DND-41 (cell line): ENCODE measurements at regions not wholly inside any gene's neighbourhood (a gene's known extent, or its start where the extent isn't known, plus 50 kb on each side); places are given as distances from the start of the nearest gene placed in this dataset.

Source experiments
- EZH2 ChIP-seq: IDR thresholded peaks from 3 replicates; pipeline ENCODE4 v1.6.1; 2012; ENCODE audit warnings: borderline replicate concordance, low read depth, mild to moderate bottlenecking, moderate library complexity, low read length, inconsistent platforms; ENCODE audit not compliant: severe bottlenecking
- TF ChIP-seq, protein P1 (sequence below): IDR thresholded peaks from 2 replicates; pipeline ENCODE4 v1.5.1; 2012; ENCODE audit warnings: borderline replicate concordance, low read length, moderate library complexity, mild to moderate bottlenecking; ENCODE audit not compliant: poor library complexity, severe bottlenecking; ENCODE audit errors: extremely low read depth

DNA sequence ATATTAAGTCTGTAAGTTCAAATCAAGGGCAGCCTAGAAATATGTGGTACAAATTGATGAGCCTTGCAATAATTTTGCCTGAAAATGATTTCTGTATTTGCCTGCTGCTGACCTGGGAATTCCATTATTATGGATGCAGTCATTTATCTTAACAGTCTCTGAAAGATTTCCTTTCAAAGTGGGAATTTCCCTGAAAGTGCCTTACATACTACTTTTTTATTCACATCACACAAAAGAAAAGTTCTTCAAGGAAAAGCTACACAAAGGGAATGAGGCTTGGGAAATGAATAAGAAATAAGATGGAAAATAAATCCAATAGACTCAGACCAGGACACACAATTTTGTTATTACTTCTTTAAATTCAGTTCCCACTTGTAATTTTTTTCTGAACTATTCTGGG, 537.8 kb upstream of the PTGER4 start:
- TF ChIP-seq, protein P1, sequence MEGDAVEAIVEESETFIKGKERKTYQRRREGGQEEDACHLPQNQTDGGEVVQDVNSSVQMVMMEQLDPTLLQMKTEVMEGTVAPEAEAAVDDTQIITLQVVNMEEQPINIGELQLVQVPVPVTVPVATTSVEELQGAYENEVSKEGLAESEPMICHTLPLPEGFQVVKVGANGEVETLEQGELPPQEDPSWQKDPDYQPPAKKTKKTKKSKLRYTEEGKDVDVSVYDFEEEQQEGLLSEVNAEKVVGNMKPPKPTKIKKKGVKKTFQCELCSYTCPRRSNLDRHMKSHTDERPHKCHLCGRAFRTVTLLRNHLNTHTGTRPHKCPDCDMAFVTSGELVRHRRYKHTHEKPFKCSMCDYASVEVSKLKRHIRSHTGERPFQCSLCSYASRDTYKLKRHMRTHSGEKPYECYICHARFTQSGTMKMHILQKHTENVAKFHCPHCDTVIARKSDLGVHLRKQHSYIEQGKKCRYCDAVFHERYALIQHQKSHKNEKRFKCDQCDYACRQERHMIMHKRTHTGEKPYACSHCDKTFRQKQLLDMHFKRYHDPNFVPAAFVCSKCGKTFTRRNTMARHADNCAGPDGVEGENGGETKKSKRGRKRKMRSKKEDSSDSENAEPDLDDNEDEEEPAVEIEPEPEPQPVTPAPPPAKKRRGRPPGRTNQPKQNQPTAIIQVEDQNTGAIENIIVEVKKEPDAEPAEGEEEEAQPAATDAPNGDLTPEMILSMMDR: no peak
- no peak for TF ChIP-seq EZH2
